ENCODE measurements at regions not wholly inside any gene's neighbourhood (a gene's known extent, or its start where the extent isn't known, plus 50 kb on each side); places are given as distances from the start of the nearest gene placed in this dataset.

- TF ChIP-seq CTCF (IDR thresholded peaks at IDR 0.05; ENCODE audit: low read depth, low read length), result no peak
- TF ChIP-seq EZH2phosphoT487 (IDR thresholded peaks at IDR 0.05; ENCODE audit: low read depth), result no peak
Measured at GRCh38 chr2:150569761-150570160, 82.3 kb upstream of the RND3 start.

All from OCI-LY3 (cell line).